ENCODE measurements at regions not wholly inside any gene's neighbourhood (a gene's known extent, or its start where the extent isn't known, plus 50 kb on each side); places are given as distances from the start of the nearest gene placed in this dataset.

GRCh38 chr9:712643-713042 is 128.9 kb upstream of the DMRT1 start (continued):
- no peak for TF ChIP-seq MLXIP (CRISPR knock-in tag; IDR thresholded peaks at IDR 0.05; ENCODE audit: borderline replicate concordance)
- peak; percentile 65 for TF ChIP-seq AGO2 (optimal IDR thresholded peaks at IDR 0.05; ENCODE audit: low read depth, low read length)
- TF ChIP-seq ZNF282 (IDR thresholded peaks at IDR 0.05; ENCODE audit: partially characterized antibody): no peak
- TF ChIP-seq NONO (IDR thresholded peaks at IDR 0.05): no peak
- TF ChIP-seq NONO (CRISPR knock-in tag; conservative IDR thresholded peaks at IDR 0.05): 0 out of 2 replicates have a peak, but pooled peaks have one; percentile 28
- no peak for TF ChIP-seq ZKSCAN8 (CRISPR knock-in tag; IDR thresholded peaks at IDR 0.05; ENCODE audit: borderline replicate concordance)
- no peak for TF ChIP-seq CEBPG (CRISPR knock-in tag; IDR thresholded peaks at IDR 0.05)
- no peak for TF ChIP-seq CENPBD1 (CRISPR knock-in tag; IDR thresholded peaks at IDR 0.05; ENCODE audit: borderline replicate concordance, low read depth)
- peak; percentile 89; the same call in 1 of the 2 replicates for TF ChIP-seq ZC3H13 (CRISPR knock-in tag; IDR thresholded peaks at IDR 0.05)
- no peak for TF ChIP-seq ZNF609 (CRISPR knock-in tag; IDR thresholded peaks at IDR 0.05; ENCODE audit: borderline replicate concordance)
- TF ChIP-seq MED8 (CRISPR knock-in tag; IDR thresholded peaks at IDR 0.05; ENCODE audit: insufficient replicate concordance): no peak

All from HepG2 (cell line).